Activated naive CD4-positive, alpha-beta T cell treated with anti-CD3 and anti-CD28 coated beads for 36 hours (primary cell): ENCODE measurements at regions not wholly inside any gene's neighbourhood (a gene's known extent, or its start where the extent isn't known, plus 50 kb on each side); places are given as distances from the start of the nearest gene placed in this dataset.

Source experiments
- CTCF ChIA-PET: fragments of 350-600 bp; sonication (Branson Sonifier 250); formaldehyde crosslinking; loops from one replicate; lab custom pipeline; 2021; ENCODE audit warnings: antibody characterized with exemption; lab: Charles Lee
- DNase-seq: peaks from one replicate; pipeline ENCODE4 v3.0.0-alpha.2; 2020
- H3K27ac Mint-ChIP-seq: one replicate; pipeline ENCODE4 v1.8.0; 2021; ENCODE audit warnings: mild to moderate bottlenecking, mixed read lengths
- H3K27me3 Mint-ChIP-seq: one replicate; pipeline ENCODE4 v1.8.0; 2021; ENCODE audit warnings: low read depth, mixed read lengths
- H3K36me3 Mint-ChIP-seq: one replicate; pipeline ENCODE4 v1.8.0; 2021; ENCODE audit warnings: low read depth, mixed read lengths
- H3K4me1 Mint-ChIP-seq: one replicate; pipeline ENCODE4 v1.8.0; 2021; ENCODE audit warnings: low read depth, mixed read lengths
- H3K4me3 Mint-ChIP-seq: one replicate; pipeline ENCODE4 v1.8.0; 2021; ENCODE audit warnings: mild to moderate bottlenecking, moderate library complexity, mixed read lengths
- H3K9me3 Mint-ChIP-seq: one replicate; pipeline ENCODE4 v1.8.0; 2021; ENCODE audit warnings: mixed read lengths
- intact Hi-C: fragments of 100-400 bp; cut with micrococcal nuclease; formaldehyde crosslinking; loops from one replicate; pipeline ENCODE4 v1.15.1; 2023

DNA sequence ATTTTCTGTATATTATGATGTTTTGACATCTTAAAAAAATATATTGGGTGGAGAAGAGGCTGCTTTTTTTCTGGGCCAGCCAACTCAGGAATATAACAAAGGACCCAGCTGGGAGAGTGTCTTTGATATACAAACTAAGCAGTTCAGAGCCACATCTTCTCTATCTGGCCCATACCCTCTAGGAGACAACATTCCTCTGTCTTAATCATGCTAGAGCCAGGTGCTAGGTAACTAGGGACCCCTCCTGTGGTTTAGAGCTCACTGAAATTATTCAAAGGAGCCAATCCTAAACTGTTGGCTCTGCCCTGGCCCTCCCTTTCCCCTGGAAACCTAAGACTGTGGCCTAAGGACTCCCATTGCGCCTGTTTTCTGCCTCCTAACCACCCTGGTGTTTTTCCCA is 193.1 kb upstream of the DIO2 start:
- intact Hi-C loops = no loop called here
- Mint-ChIP-seq H3K27ac (no peak overlapping the region), H3K9me3 (peaks cover 1% of the 10 kb centered on the region)

DNA sequence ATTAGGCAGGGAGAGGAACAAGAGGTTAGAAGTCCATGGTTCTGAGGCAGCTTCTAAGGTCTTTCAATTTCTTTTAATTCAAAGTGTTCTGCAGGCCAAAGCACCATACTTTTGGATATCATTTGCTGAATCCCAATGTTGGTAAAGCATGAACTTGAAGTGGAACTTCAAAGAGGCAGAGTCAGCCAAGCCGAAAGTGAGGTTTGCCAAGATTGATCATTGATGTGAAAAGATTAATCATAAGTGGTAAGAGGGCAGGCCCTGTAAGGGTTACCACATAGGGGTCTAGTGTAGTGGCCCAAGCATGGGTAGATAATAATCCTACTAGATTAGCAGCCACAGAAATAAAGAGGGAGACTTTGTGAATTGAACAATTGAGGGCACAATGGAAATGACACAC is 191.7 kb upstream of the DIO2 start:
- no peak for DNase-seq
- Mint-ChIP-seq H3K4me3 (no peak overlapping the region), H3K27ac (no peak overlapping the region), H3K4me1 (no peaks in the 10 kb centered on the region), H3K27me3 (no peaks in the 10 kb centered on the region), H3K36me3 (no peaks in the 10 kb centered on the region), H3K9me3 (peaks cover under 1% of the 10 kb centered on the region)
- CTCF ChIA-PET = no interaction called here
- intact Hi-C loops = no loop called here

More for the DNA sequence above, 193.1 kb upstream of the DIO2 start:
- no peaks in the 10 kb centered on the region for H3K27me3 Mint-ChIP-seq
- H3K4me3 Mint-ChIP-seq = no peak overlapping the region
- no peaks in the 10 kb centered on the region for H3K36me3 Mint-ChIP-seq
- CTCF ChIA-PET = interaction anchor here (0.8 kb wide), 1 partner anchor 20 kb away, joined by 3 read pairs; no protein-coding TSS in a partner anchor
- no peaks in the 10 kb centered on the region for H3K4me1 Mint-ChIP-seq
- DNase-seq = no peak

DNA sequence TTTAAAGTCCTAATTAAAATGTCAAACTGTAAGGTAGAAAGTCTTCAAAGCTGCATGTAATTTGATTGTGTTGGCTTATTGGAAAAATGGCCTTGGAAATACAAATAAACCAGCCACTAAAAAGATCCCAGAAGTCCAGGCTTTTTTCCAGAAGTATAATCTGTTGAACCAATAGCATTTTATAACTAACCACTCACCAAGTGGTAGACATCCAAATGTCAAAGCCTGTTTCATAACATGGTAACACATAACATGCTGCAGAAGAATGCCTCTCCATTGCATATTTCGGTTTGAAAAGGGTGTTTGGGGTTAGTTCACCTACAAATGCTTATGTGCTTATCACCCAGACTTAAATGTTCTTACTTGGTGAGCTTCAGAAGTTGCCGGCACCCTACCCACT is 183.7 kb upstream of the DIO2 start:
- CTCF ChIA-PET = no interaction called here

DNA sequence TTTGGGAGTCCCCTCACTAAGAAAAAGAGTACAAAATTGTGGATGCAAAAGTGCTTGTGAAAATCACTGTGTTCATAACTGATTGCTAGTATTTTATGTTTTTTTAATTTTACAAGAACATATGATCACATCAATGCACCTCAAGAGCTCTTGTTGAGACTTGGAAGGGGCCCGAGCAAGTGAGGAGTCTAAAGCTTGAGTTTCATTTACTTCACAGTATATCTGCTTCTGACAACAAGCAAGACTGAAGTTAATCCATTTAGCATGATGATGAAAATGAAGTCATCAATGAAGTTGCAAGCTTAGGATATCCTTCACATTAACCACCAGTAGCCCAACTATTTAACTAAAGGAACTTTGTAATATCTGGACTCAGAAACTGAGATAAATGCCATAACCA is 182.5 kb upstream of the DIO2 start:
- CTCF ChIA-PET = interaction anchor here (0.6 kb wide), 1 partner anchor 19 kb away, joined by 3 read pairs; no protein-coding TSS in a partner anchor
- no peaks in the 10 kb centered on the region for H3K4me1 Mint-ChIP-seq
- no peak for DNase-seq
- intact Hi-C loops = no loop called here
- no peak overlapping the region for H3K4me3 Mint-ChIP-seq
- H3K9me3 Mint-ChIP-seq = peaks cover 3% of the 10 kb centered on the region
- H3K36me3 Mint-ChIP-seq = no peaks in the 10 kb centered on the region
- no peaks in the 10 kb centered on the region for H3K27me3 Mint-ChIP-seq
- no peak overlapping the region for H3K27ac Mint-ChIP-seq

More for the DNA sequence above, 183.7 kb upstream of the DIO2 start:
- Mint-ChIP-seq H3K27ac (no peak overlapping the region), H3K4me3 (no peak overlapping the region), H3K9me3 (peaks cover 3% of the 10 kb centered on the region), H3K36me3 (no peaks in the 10 kb centered on the region), H3K27me3 (no peaks in the 10 kb centered on the region), H3K4me1 (no peaks in the 10 kb centered on the region)
- no peak for DNase-seq
- intact Hi-C loops = no loop called here

DNA sequence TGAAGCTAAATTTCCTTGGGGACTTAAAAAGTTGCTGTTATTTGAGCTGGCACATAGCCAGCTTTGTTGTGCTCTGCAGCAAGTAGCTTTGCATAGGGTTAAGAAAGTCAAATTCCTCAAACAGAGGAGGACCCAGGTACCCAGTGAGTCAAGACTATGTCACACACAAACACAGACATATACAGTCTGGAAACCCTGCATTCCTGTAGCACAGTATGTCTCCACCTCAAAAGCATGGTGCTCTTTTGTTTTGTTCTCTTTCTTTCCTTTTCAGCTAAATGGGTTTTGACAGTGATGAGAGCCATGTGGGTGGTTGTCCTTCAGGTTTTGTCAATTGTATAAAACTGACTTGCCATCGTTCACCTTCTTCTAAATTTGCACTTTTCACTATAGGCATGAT is 179.6 kb upstream of the DIO2 start:
- Mint-ChIP-seq H3K4me1 (no peaks in the 10 kb centered on the region), H3K9me3 (no peaks in the 10 kb centered on the region), H3K27me3 (no peaks in the 10 kb centered on the region), H3K36me3 (no peaks in the 10 kb centered on the region), H3K27ac (no peak overlapping the region), H3K4me3 (no peak overlapping the region)
- intact Hi-C loops = no loop called here
- CTCF ChIA-PET = no interaction called here
- no peak for DNase-seq

DNA sequence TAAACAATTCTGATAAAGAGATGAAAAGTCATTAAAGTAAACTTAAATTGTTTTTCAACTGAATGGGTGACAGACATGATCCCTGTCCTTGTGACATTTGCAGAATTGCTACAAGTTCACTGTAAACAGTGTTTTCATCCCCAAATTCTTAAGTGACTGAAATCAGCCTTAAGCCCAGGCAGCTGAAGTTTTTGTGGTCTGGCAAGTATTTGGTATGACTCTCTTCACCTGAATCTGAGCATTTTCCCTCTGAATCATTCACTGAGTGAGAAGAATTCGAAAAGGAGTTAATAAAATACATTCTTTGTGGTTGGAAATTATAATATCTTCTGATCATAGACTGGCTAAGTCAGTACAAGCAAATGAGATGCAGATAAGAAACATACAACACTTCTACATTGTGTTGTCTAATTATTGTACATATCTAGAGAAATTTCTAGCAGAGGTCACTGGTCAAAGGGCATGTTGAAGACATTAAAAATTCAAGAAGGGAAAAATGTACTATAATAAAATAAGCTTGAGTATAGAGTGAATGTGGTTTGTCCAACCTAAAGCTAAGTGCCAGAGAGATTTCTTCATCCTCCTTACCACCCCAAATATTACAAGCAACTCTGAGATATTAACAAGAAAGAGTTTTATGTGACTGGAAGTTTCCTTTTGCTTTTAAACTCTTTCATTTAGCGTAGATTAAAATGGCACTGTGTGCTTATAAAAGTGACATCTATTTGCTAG is 177.8 kb upstream of the DIO2 start:
- H3K4me3 Mint-ChIP-seq = no peak overlapping the region
- no peaks in the 10 kb centered on the region for H3K4me1 Mint-ChIP-seq
- no peak for DNase-seq
- intact Hi-C loops = no loop called here
- H3K27ac Mint-ChIP-seq = no peak overlapping the region
- no peaks in the 10 kb centered on the region for H3K9me3 Mint-ChIP-seq
- H3K36me3 Mint-ChIP-seq = no peaks in the 10 kb centered on the region
- no peaks in the 10 kb centered on the region for H3K27me3 Mint-ChIP-seq
- CTCF ChIA-PET = no interaction called here

DNA sequence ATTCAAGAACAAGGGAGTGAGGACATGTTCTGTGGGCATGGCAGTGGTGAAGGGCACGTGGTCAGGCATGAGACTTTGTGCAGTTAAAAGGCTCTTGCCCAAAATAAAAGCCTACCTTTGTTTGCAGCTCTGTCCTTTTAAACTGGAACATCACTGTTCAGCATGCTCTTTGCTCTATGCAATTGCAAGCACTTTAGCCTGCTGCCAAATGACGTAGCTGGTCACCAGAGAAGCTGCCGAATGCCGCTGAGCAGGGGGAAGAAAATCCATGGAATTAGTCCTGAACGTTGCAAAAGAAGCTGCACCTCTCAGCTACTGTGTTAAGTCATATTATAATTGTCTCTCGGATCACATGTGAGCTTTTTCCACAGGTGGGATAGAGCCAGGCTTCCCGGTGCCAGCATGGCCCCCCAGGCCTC is 176.3 kb upstream of the DIO2 start:
- H3K4me1 Mint-ChIP-seq = no peaks in the 10 kb centered on the region
- no peaks in the 10 kb centered on the region for H3K9me3 Mint-ChIP-seq
- no peak overlapping the region for H3K27ac Mint-ChIP-seq
- CTCF ChIA-PET = no interaction called here
- H3K4me3 Mint-ChIP-seq = no peak overlapping the region
- no peak for DNase-seq
- H3K27me3 Mint-ChIP-seq = no peaks in the 10 kb centered on the region
- no peaks in the 10 kb centered on the region for H3K36me3 Mint-ChIP-seq
- intact Hi-C loops = no loop called here

DNA sequence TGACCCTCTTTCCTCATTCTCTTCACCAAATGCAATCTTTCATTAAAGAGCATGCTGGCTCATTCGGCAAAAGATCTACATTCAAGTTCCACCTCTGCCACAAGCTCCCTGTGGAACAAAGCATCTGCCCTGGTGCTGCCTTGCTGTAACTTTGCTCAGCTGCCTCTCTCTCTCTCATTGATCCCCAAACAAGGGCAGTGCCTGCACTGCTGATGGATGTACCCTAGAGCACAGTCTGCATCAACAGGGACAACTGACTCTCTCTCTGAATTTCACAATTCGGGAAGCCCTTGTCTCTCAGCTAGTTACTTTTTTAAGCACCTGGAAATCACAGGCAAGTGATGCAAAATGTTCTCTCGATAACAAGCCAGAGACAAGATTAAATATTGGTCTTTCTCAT is 174.0 kb upstream of the DIO2 start:
- CTCF ChIA-PET = interaction anchor here (0.6 kb wide), 1 partner anchor 309 kb away, joined by 3 read pairs; no protein-coding TSS in a partner anchor
- Mint-ChIP-seq H3K36me3 (no peaks in the 10 kb centered on the region), H3K4me3 (no peak overlapping the region)

DNA sequence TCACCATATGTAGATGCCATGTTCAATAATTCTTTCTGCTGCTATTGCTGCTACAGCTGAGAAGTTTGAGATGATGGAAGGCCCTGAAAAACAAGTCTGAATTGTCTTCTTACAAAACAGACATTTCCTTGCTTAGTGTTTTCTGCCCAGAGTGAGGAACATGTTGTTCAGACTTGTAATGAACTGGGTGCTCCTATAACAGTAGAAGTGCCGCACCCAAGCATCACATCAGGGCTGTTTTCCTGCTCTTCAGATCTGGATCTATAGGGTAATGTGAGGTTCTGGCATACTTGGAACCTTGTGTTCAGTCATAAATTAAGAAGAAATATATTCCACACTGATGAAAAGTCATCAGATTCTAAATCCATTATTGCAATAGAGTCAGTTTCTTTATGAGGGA is 171.9 kb upstream of the DIO2 start:
- no peaks in the 10 kb centered on the region for H3K27me3 Mint-ChIP-seq
- no peak overlapping the region for H3K4me3 Mint-ChIP-seq
- no peaks in the 10 kb centered on the region for H3K4me1 Mint-ChIP-seq
- no peak overlapping the region for H3K27ac Mint-ChIP-seq
- H3K9me3 Mint-ChIP-seq = no peaks in the 10 kb centered on the region
- intact Hi-C loops = no loop called here
- H3K36me3 Mint-ChIP-seq = no peaks in the 10 kb centered on the region
- no peak for DNase-seq
- CTCF ChIA-PET = no interaction called here

More for the DNA sequence above, 174.0 kb upstream of the DIO2 start:
- no peak for DNase-seq
- no peaks in the 10 kb centered on the region for H3K9me3 Mint-ChIP-seq
- no peaks in the 10 kb centered on the region for H3K4me1 Mint-ChIP-seq
- intact Hi-C loops = no loop called here
- no peak overlapping the region for H3K27ac Mint-ChIP-seq
- no peaks in the 10 kb centered on the region for H3K27me3 Mint-ChIP-seq

DNA sequence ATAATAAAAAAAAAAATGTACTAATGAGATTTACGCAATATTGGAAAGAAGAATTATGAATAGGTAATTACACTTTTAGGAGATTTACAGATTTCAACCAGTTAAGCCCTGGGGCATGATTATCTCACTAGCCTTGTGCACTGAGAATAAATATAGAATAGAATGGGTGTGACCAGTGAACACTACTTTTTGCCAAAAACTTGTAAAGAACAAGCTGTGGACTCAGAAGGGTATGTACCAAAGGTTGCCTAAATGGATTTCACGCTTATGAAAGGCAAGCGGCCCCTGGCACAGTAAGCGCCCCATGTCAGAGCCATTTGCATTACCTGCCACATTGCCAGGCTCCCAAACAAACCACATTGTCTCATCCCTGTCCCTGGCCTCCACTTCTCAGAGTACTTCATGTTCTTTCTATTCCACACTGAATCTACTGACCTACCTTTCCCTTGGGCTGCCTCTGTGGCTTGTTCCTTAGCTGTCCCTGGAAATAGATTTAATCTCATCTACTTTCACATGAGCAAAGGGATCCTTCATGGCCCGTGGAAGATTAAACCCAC is 170.6 kb upstream of the DIO2 start:
- Mint-ChIP-seq H3K4me3 (no peak overlapping the region), H3K27me3 (no peaks in the 10 kb centered on the region), H3K4me1 (no peaks in the 10 kb centered on the region), H3K9me3 (no peaks in the 10 kb centered on the region), H3K27ac (no peak overlapping the region), H3K36me3 (no peaks in the 10 kb centered on the region)
- CTCF ChIA-PET = no interaction called here
- intact Hi-C loops = no loop called here
- DNase-seq = no peak

DNA sequence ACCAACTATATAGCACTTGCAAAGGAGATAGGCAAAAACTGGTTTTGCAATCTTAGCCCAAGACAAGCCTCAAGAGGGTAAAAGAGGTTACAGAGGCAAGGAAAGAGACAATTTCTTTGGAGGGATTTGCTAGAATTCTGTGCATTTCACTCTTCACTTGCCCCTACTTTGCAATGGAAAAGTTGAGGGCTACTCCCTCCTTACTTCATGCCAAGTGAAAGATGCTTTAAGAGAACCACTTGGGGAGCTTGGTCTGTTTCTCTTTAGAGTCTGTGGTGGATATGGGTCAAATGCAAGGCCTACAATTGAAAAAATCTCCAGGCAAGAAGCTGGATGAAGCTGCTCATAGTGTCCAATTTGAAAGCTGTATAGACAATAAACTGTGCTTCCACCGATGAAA is 167.7 kb upstream of the DIO2 start:
- Mint-ChIP-seq H3K4me1 (no peaks in the 10 kb centered on the region), H3K4me3 (no peak overlapping the region), H3K36me3 (no peaks in the 10 kb centered on the region), H3K27ac (no peak overlapping the region), H3K27me3 (no peaks in the 10 kb centered on the region), H3K9me3 (no peaks in the 10 kb centered on the region)
- CTCF ChIA-PET = interaction anchor here (1.5 kb wide), 1 partner anchor 11 kb away, joined by 3 read pairs; no protein-coding TSS in a partner anchor
- no peak for DNase-seq
- intact Hi-C loops = no loop called here

DNA sequence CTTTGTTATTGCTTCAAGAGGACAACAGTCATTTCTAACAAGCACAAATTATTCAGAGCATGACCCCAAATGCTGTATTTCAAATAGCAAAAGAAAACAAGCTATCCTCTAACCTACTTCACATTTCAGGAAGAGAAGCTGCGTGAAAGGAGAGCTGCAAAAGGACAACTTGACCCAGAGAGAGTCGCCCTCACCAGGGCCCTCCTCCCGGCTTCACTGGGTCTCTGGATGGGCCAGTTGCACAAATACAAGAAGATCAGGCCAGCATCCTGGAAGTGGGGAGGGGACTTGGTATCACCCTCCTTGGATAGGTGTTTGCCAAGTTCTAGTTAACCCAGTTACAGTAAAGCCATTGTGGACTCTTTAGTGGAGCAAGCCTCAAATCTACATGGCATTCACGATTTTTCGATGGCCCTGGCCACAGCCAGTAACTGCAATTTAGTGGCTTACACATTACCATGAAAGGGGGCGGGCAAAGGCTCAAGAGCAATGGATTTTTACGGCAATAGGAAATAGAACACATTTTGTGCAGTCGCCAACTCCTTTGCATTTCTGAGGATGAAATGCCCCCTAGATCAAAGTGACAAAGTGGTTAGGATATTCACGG is 166.9 kb upstream of the DIO2 start:
- no peak for DNase-seq
- H3K9me3 Mint-ChIP-seq = no peaks in the 10 kb centered on the region
- H3K27ac Mint-ChIP-seq = no peak overlapping the region
- H3K36me3 Mint-ChIP-seq = no peaks in the 10 kb centered on the region
- intact Hi-C loops = no loop called here
- no peak overlapping the region for H3K4me3 Mint-ChIP-seq
- no peaks in the 10 kb centered on the region for H3K27me3 Mint-ChIP-seq
- CTCF ChIA-PET = interaction anchor here (1.5 kb wide), 1 partner anchor 12 kb away, joined by 3 read pairs; no protein-coding TSS in a partner anchor
- H3K4me1 Mint-ChIP-seq = no peaks in the 10 kb centered on the region

DNA sequence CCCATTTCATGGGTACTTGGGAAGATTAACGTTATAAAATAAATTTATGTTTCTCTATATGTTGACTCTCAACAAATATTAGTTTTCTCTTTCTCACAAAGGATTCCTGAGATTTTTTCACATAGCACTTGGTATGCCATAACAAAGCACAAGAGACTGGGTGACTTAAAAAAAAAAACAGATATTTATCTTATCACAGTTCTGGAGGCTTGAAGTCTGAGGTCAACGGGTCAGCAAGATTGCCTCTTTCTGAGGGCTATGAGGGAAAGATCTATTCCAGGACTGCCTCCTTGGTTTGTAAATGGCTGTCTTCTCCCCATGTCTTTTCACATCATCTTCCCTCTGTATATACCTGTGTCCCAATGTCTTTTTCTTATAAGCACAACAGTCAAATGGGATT is 153.5 kb upstream of the DIO2 start:
- Mint-ChIP-seq H3K27ac (no peak overlapping the region), H3K36me3 (no peaks in the 10 kb centered on the region), H3K9me3 (peaks cover 5% of the 10 kb centered on the region), H3K4me1 (no peaks in the 10 kb centered on the region), H3K27me3 (no peaks in the 10 kb centered on the region), H3K4me3 (no peak overlapping the region)
- CTCF ChIA-PET = no interaction called here
- no peak for DNase-seq
- intact Hi-C loops = no loop called here
